H9 (cell line): ENCODE measurements at regions not wholly inside any gene's neighbourhood (a gene's known extent, or its start where the extent isn't known, plus 50 kb on each side); places are given as distances from the start of the nearest gene placed in this dataset.

Source experiments
- DNase-seq: peaks from one replicate; pipeline ENCODE4 v3.0.0-alpha.2; 2017
- H2AFZ ChIP-seq: one replicate; pipeline ENCODE4 v1.6.1; 2013; ENCODE audit warnings: mild to moderate bottlenecking, low read length, control low read depth, moderate library complexity
- H2AK5ac ChIP-seq: 2 replicates; pipeline ENCODE4 v1.6.1; 2013; ENCODE audit warnings: low read length, control low read depth, mixed read lengths; ENCODE audit not compliant: insufficient read length
- H2BK120ac ChIP-seq: one replicate; pipeline ENCODE4 v1.6.1; 2013; ENCODE audit warnings: low read depth, mild to moderate bottlenecking, low read length, control low read depth, inconsistent platforms; ENCODE audit not compliant: poor library complexity, severe bottlenecking
- H2BK12ac ChIP-seq: 2 replicates; pipeline ENCODE4 v1.6.1; 2013; ENCODE audit warnings: low read length, control low read depth, mixed read lengths, low read depth; ENCODE audit not compliant: insufficient read length
- H2BK15ac ChIP-seq: 2 replicates; pipeline ENCODE4 v1.6.1; 2013; ENCODE audit warnings: low read depth, low read length, control low read depth
- H2BK20ac ChIP-seq: one replicate; pipeline ENCODE4 v1.6.1; 2013; ENCODE audit warnings: low read depth, mild to moderate bottlenecking, low read length, control low read depth, inconsistent platforms; ENCODE audit not compliant: poor library complexity, severe bottlenecking
- H2BK5ac ChIP-seq: 2 replicates; pipeline ENCODE4 v1.6.1; 2013; ENCODE audit warnings: low read length, control low read depth, mixed read lengths; ENCODE audit not compliant: insufficient read length
- H3K14ac ChIP-seq: 2 replicates; pipeline ENCODE4 v1.6.1; 2013; ENCODE audit warnings: low read length, control low read depth; ENCODE audit not compliant: insufficient read depth
- H3K18ac ChIP-seq: 2 replicates; pipeline ENCODE4 v1.6.1; 2013; ENCODE audit warnings: low read depth, mild to moderate bottlenecking, mixed read lengths, low read length, control low read depth; ENCODE audit not compliant: insufficient read length
- H3K23ac ChIP-seq: 2 replicates; pipeline ENCODE4 v1.6.1; 2013; ENCODE audit warnings: low read length, control low read depth, mixed read lengths, low read depth; ENCODE audit not compliant: insufficient read length
- H3K23me2 ChIP-seq: 2 replicates; pipeline ENCODE4 v1.6.1; 2013; ENCODE audit warnings: low read depth, mild to moderate bottlenecking, mixed read lengths, low read length, control low read depth; ENCODE audit not compliant: insufficient read length, poor library complexity, severe bottlenecking
- H3K27ac ChIP-seq: 2 replicates; pipeline ENCODE4 v1.5.1; 2013; ENCODE audit warnings: low read length, control low read depth, mixed read lengths, low read depth; ENCODE audit not compliant: insufficient read length
- H3K27me3 ChIP-seq: 2 replicates; pipeline ENCODE4 v1.6.1; 2013; ENCODE audit warnings: low read length, control low read depth, inconsistent platforms; ENCODE audit not compliant: insufficient read depth
- H3K4ac ChIP-seq: 2 replicates; pipeline ENCODE4 v1.6.1; 2013; ENCODE audit warnings: low read depth, mild to moderate bottlenecking, control low read depth, inconsistent platforms, low read length, moderate library complexity
- H3K4me1 ChIP-seq: 2 replicates; pipeline ENCODE4 v1.6.1; 2013; ENCODE audit warnings: low read length, control low read depth, inconsistent platforms; ENCODE audit not compliant: insufficient read depth
- H3K4me2 ChIP-seq: 2 replicates; pipeline ENCODE4 v1.6.1; 2013; ENCODE audit warnings: low read length, control low read depth, mixed read lengths; ENCODE audit not compliant: insufficient read length, insufficient read depth
- H3K56ac ChIP-seq: 2 replicates; pipeline ENCODE4 v1.6.1; 2013; ENCODE audit warnings: low read depth, mild to moderate bottlenecking, mixed read lengths, low read length, control low read depth; ENCODE audit not compliant: insufficient read length
- H3K79me1 ChIP-seq: 2 replicates; pipeline ENCODE4 v1.6.1; 2013; ENCODE audit warnings: low read depth, mild to moderate bottlenecking, moderate library complexity, low read length, control low read depth, inconsistent platforms; ENCODE audit not compliant: insufficient read depth, poor library complexity, severe bottlenecking
- H3K79me2 ChIP-seq: 2 replicates; pipeline ENCODE4 v1.6.1; 2013; ENCODE audit warnings: low read length, control low read depth, inconsistent platforms; ENCODE audit not compliant: insufficient read depth
- H3K9ac ChIP-seq: 2 replicates; pipeline ENCODE4 v1.6.1; 2013; ENCODE audit warnings: low read length, control low read depth, mixed read lengths; ENCODE audit not compliant: insufficient read length; ENCODE audit errors: extremely low read depth
- H3K9me3 ChIP-seq: one replicate; pipeline ENCODE4 v1.6.1; 2013; ENCODE audit warnings: low read depth, low read length, inconsistent platforms; ENCODE audit not compliant: control insufficient read depth
- H3T11ph ChIP-seq: one replicate; pipeline ENCODE4 v1.6.1; 2013; ENCODE audit warnings: mild to moderate bottlenecking, low read length, control low read depth, inconsistent platforms
- H4K20me1 ChIP-seq: one replicate; pipeline ENCODE4 v1.6.1; 2013; ENCODE audit not compliant: control insufficient read depth, insufficient read length, insufficient read depth
- H4K5ac ChIP-seq: 2 replicates; pipeline ENCODE4 v1.6.1; 2013; ENCODE audit warnings: low read depth, mild to moderate bottlenecking, mixed read lengths, low read length, control low read depth; ENCODE audit not compliant: insufficient read length
- H4K8ac ChIP-seq: replicated peaks from 2 replicates; pipeline ENCODE4 v1.6.1; 2013; ENCODE audit warnings: low read length, control low read depth, mixed read lengths, low read depth; ENCODE audit not compliant: insufficient read length
- H4K91ac ChIP-seq: 2 replicates; pipeline ENCODE4 v1.6.1; 2013; ENCODE audit warnings: low read depth, mild to moderate bottlenecking, moderate library complexity, mixed read lengths, low read length, control low read depth; ENCODE audit not compliant: insufficient read length
- H3K27ac Mint-ChIP-seq, 3 experiments: 2 replicates in 2 of 3; 3 replicates in 1 of 3; pipeline ENCODE4 v1.8.0; 2020 to 2021; ENCODE audit warnings: mixed read lengths in 3 of 3, mild to moderate bottlenecking in 1 of 3, moderate library complexity in 1 of 3
- H3K27me3 Mint-ChIP-seq: 2 replicates; pipeline ENCODE4 v1.8.0; 2021; ENCODE audit warnings: low read depth, mild to moderate bottlenecking, moderate library complexity, mixed read lengths
- H3K36me3 Mint-ChIP-seq, 3 experiments: 2 replicates in 2 of 3; 3 replicates in 1 of 3; pipeline ENCODE4 v1.8.0; 2020 to 2021; ENCODE audit warnings: low read depth in 3 of 3, mixed read lengths in 3 of 3; ENCODE audit not compliant: insufficient read depth in 1 of 3
- H3K4me1 Mint-ChIP-seq, 2 experiments: 2 replicates each; pipeline ENCODE4 v1.8.0; 2020; ENCODE audit warnings: mixed read lengths in 2 of 2
- H3K4me3 Mint-ChIP-seq, 2 experiments: 2 replicates in 1 of 2; 3 replicates in 1 of 2; pipeline ENCODE4 v1.8.0; 2020 to 2021; ENCODE audit warnings: mild to moderate bottlenecking in 2 of 2, mixed read lengths in 2 of 2, moderate library complexity in 1 of 2
- H3K9me3 Mint-ChIP-seq, 2 experiments: 2 replicates in 1 of 2; 3 replicates in 1 of 2; pipeline ENCODE4 v1.8.0; 2020; ENCODE audit warnings: mild to moderate bottlenecking in 2 of 2, mixed read lengths in 2 of 2, moderate library complexity in 1 of 2
- CTCF ChIP-seq: fragments of 200-600 bp; sonication (generic); conservative IDR thresholded peaks from 3 replicates; pipeline ENCODE4 v1.8.0; 2021; ENCODE audit warnings: antibody characterized with exemption, mild to moderate bottlenecking

- H2BK120ac ChIP-seq: no peak overlapping the region
- Mint-ChIP-seq H3K27me3 (no peaks in the 10 kb centered on the region), H3K4me1 (peaks cover 8 to 9% of the 10 kb centered on the region in 2 experiments), H3K4me3 (no peak overlapping the region), H3K9me3 (peaks cover 0 to 4% of the 10 kb centered on the region in 2 experiments; a peak in 2 of 5 replicates), H3K36me3 (no peaks in the 10 kb centered on the region; a peak in 1 of 7 replicates), H3K27ac (no peak overlapping the region)
- no peak overlapping the region for H2AK5ac ChIP-seq
- H3K4me2 ChIP-seq: no peak overlapping the region
- no peak for TF ChIP-seq CTCF
- H3K23me2 ChIP-seq: no peaks in the 10 kb centered on the region
- no peaks in the 10 kb centered on the region for H3K79me2 ChIP-seq
- H4K91ac ChIP-seq: no peak overlapping the region
- no peak for DNase-seq
- H4K5ac ChIP-seq: no peak overlapping the region
- H3K4me1 ChIP-seq: no peaks in the 10 kb centered on the region
- no peak overlapping the region for H3K27ac ChIP-seq
- H3K27me3 ChIP-seq: no peaks in the 10 kb centered on the region; the same call in 1 of the 2 replicates
- no peaks in the 10 kb centered on the region for H4K20me1 ChIP-seq
- H2BK12ac ChIP-seq: no peak overlapping the region
- no peak overlapping the region for H2AFZ ChIP-seq
- H2BK15ac ChIP-seq: no peak overlapping the region
- no peak overlapping the region for H2BK20ac ChIP-seq
- no peak overlapping the region for H3K23ac ChIP-seq
- H2BK5ac ChIP-seq: no peak overlapping the region
- no peak overlapping the region for H3K18ac ChIP-seq
- no peak overlapping the region for H3K4ac ChIP-seq
- H3K9ac ChIP-seq: no peak overlapping the region
- no peaks in the 10 kb centered on the region for H3K9me3 ChIP-seq
- H3T11ph ChIP-seq: no peak overlapping the region
- H3K14ac ChIP-seq: no peak overlapping the region
- H3K56ac ChIP-seq: no peak overlapping the region
- no peak overlapping the region for H4K8ac ChIP-seq
- H3K79me1 ChIP-seq: no peaks in the 10 kb centered on the region
Observed at GRCh38 chr2:166676716-166677115, 182.7 kb upstream of the SCN7A start.
